ENCODE measurements at regions not wholly inside any gene's neighbourhood (a gene's known extent, or its start where the extent isn't known, plus 50 kb on each side); places are given as distances from the start of the nearest gene placed in this dataset.
A peak's percentile ranks its signal among the peaks of the same experiment; 100 is the strongest.

DNA sequence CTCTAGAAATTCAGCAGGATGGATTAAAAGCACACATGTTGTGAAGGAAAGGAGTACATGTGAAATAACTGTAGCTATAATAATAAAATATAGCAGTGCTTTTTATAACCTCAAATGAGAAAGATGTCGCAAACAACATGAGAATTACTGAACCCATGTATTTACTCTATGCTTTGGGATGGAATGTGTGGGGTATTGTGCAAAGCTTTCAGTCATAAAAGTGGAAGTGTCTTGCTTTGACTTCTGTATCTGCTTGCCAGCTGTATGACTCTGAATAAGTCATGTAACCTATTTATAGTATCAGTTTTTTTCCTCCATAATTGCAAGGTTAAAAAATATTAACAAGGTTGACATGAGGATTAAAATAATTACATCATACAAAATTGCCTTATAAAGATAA is 519.3 kb upstream of the CADM2 start:
- no peak for DNase-seq (ENCODE audit: low read depth, low spot score)

DNA sequence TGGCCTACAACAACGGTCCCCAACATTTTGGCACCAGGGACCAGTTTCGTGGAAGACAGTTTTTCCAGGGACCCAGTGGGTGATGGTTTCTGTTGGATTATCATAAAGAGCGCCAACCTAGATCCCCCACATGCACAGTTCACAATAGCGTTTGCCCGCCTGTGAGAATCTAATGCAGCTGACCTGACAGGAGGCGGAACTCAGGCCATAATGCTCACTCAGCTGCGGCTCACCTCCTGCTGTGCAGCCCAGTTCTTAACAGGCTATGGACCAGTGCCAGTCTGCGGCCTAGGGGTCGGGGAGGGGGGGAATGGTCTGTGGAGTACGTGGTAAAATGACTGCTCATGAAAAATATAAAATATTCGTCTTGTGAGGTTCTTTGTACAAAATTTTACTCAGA is 518.5 kb upstream of the CADM2 start:
- H3K4me3 ChIP-seq (ENCODE audit: low read length) = no peak overlapping the region
- no peak for DNase-seq (ENCODE audit: low read depth, low spot score)

More for the DNA sequence above, 519.3 kb upstream of the CADM2 start:
- H3K4me3 ChIP-seq (ENCODE audit: low read length) = no peak overlapping the region

DNA sequence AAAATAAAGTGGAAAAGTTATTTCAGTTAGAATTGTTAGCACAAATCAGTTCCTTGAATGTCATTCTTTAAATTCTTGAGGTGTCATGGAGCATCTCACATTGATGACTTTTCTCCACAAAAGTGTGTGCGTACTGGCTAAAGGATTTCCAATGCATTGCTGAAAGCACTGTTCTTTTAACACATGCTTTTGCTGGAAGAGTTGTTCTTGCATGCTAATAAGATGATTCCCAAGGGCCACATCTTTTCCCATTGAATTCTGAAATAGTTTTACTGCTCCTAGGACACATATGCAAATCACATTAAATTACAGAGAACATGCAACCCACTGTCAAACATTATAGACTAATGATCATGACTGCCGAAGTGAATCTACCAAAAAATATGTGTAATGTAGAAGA is 516.3 kb upstream of the CADM2 start:
- DNase-seq (ENCODE audit: low read depth, low spot score) = no peak
- H3K4me3 ChIP-seq (ENCODE audit: low read length) = no peak overlapping the region

DNA sequence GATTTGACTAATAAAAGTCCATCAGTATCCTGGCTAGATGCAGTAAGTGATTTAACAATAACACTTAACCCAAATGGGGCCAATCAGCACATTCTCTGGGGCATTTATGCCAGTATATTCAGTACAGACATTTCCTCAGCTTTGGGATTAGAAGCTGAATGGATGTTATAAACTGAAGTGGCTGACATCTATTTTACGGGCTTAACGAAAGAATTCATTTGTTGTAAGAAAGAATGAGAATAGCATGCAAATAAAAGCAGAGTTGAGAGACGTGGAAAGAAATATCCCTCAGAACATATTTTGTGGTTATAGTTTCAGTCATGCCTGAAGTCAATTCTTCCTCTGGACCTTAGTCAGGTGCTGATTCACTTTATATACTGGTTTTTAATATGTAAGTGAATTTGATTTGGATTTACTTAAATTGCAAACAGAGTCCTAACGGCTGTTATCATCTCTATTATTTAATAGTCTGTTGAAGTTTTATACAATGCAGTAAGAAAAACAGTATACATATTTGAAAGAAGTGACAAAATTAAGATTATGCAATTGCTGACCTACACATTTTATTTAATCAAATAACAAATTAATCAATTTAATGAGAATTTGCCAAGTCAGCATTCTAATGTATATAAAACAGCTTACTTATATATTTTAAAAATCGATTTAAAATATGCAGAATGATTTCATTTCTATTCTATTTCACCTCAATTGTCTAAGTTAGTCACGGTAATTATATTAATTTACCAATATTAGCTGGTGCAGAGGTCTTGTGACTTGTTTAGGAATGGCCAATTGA is 513.9 kb upstream of the CADM2 start:
- H3K4me3 ChIP-seq (ENCODE audit: low read length) = no peak overlapping the region
- DNase-seq (ENCODE audit: low read depth, low spot score) = no peak

DNA sequence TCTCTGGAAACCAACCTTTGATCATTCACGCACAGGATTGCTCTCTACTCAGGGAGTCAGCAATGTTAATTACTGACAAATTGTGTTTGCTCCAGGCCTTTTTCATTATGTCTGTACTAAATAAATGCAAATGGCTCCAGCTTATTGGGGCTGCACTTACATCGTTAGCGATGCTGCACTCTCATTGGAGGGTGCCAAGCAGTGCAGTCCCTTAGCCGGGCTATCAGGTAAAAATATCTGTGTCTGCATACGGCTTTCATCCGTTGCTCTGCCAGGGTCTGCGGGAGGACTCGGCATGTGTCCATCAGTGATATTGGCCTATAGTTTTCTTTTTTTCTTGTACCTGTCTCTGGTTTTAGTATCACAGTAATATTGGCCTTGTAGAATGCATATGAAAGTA is 471.5 kb upstream of the CADM2 start:
- no peak overlapping the region for H3K4me3 ChIP-seq (ENCODE audit: low read length)

DNA sequence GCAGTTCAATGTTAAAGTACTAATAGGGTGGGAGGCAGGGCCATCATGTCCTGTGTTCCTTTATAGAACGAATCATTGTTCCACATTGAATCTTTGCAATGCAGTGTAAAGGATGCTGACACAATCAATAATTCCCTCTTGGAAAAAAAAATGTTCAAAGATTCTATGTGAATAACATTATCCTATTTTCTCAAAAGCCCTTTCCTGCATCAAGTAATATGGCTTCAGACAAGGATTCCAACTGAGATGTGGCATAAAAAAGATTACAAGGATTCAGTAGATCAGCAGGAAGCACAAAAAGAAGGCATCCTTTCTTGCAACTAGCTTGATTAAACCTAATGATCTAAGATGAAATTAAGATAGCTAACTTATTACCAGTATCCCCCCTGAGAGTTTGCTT is 454.0 kb upstream of the CADM2 start:
- DNase-seq (ENCODE audit: low read depth, low spot score) = no peak
- no peak overlapping the region for H3K4me3 ChIP-seq (ENCODE audit: low read length)

More for the DNA sequence above, 471.5 kb upstream of the CADM2 start:
- no peak for DNase-seq (ENCODE audit: low read depth, low spot score)

DNA sequence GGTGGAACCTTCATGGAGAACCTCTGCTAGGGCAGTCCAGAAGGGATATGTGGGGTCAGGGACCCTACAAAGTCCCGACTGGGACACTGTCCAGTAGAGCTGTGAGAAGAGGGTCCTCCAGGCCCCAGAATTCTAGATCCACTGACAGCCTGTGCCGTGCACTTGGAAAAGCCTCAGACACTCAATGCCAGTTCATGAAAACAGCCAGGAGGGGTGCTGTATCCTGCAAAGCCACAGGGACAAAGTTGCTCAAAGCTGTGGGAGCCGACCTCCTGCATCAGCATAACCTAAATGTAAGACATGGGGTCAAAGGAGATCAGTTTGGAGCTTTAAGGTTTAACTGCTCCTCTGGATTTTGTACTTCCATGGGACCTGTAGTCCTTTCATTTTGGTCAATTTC is 448.8 kb upstream of the CADM2 start:
- no peak for DNase-seq (ENCODE audit: low read depth, low spot score)
- H3K4me3 ChIP-seq (ENCODE audit: low read length) = no peak overlapping the region

DNA sequence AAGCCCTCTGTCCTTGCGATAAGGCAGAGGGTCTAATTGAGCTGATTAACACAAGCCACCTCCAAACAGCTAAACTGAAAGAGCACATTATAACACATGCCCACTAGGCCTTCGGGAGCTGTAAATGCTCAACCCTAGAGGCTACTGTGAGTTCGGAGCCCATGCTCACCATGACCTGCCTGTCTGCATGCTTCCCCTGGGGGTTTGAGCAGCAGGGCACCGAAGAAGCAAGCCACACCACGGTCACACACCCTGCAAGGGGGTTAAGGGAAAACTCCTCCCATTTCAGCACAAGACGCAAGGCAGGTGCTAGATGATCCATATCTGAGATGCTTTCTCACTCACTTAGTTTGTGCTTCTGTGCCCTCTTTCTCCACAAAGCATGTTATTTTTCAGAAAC is 435.9 kb upstream of the CADM2 start:
- H3K4me3 ChIP-seq (ENCODE audit: low read length) = no peak overlapping the region
- no peak for DNase-seq (ENCODE audit: low read depth, low spot score)

DNA sequence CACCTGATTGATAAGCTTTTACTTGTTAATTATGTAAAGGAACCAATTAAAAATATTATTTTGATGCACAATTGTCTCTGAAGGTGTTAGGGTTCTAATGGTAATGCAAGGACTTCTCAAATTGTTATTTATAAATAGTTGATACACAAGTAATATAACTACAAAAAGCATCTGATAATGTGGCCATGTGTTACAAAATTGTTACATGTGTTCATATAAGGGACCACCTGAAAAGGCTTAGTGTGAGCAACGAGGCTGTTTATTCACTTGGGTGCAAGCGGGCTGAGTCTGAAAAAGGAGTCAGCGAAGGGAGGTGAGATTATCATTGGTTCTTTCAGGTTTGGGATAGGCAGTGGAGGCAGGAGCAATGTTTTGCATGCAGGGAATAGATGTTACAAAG is 421.9 kb upstream of the CADM2 start:
- H3K4me3 ChIP-seq (ENCODE audit: low read length) = no peak overlapping the region
- DNase-seq (ENCODE audit: low read depth, low spot score) = no peak

DNA sequence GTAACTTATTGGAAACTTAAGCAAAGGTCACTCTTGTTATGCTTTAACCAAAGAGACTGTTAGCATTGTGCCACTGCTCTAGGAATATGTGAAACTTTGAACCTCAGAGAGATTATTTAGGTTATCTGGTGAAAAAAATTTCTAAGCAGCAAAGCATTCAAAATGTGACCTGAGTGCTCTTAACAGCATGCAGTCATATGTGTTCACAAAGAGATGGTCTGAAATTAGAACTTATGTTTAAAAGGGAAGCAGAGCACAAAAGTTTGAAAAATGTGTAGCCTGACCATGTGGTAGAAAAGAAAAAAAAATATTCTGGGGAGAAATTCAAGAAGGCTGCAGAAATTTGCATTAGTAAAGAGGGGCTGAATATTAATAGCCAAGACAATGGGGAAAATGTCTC is 420.2 kb upstream of the CADM2 start:
- no peak for DNase-seq (ENCODE audit: low read depth, low spot score)
- no peak overlapping the region for H3K4me3 ChIP-seq (ENCODE audit: low read length)

DNA sequence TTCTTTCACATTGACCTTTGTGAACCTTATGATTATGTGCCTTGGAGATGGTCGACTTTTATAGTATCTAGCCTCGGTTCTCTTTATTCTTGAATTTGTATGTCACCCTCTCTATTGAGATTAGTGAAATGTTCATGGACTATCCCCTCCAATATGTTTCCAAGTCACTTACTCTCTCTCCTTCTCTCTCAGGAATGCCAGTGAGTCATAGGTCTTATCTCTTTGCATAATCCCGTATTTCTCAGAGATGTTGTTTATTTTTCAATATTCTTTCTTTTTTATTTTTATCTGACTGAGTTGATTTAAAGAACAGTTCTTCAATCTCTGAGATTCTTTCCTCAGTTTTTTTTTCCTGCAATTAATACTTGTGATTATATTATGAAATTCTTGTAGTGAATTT is 411.6 kb upstream of the CADM2 start:
- no peak overlapping the region for H3K4me3 ChIP-seq (ENCODE audit: low read length)
- no peak for DNase-seq (ENCODE audit: low read depth, low spot score)

DNA sequence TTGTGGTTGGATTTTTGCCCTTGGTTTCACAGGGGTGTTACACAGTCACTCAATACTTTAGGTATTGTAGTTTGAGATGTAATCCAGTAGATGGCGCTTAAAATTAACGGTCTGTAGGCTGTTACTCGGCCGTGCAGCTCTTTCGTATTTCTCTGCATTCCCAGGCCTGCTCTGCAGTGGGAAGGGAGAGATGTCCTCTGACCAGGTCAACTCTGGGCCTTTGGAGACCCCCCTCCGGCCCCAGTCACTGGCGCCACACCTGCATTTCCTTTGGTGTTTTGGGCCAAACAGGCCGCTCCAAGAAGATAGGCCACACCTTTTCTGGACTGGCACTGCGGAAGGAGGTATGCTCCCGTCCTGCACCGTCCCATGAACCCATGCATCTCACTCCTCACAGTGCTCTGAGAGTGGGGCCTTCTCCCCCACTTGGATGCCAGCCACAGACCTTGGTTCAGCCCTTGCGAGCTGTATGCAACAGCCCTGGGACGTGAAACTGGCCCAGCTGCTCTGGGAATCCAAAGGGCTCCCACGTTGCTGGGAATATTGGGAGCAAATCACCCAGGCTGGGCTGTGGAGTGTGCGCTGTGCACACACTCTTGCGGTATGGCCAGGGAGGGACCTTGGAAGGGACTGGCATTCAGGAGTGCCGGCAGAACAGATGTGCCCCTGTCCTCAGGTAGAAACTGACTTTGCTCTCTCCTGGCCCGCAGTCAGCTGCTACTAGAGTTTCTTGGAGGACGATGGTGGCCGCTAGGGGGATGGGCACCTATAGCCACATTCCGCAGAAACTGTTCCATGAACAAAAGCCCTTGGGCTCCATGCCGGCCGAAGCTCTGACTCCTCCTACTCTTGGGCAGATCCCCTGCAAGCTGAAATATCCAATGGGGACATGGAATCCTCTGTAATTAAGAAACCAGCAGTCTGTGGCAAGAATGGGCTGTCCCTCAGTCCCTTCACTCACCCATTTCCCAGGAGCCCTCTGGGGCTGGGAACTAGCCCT is 410.5 kb upstream of the CADM2 start:
- no peak overlapping the region for H3K4me3 ChIP-seq (ENCODE audit: low read length)
- peak; percentile 28 for DNase-seq (ENCODE audit: low read depth, low spot score)

DNA sequence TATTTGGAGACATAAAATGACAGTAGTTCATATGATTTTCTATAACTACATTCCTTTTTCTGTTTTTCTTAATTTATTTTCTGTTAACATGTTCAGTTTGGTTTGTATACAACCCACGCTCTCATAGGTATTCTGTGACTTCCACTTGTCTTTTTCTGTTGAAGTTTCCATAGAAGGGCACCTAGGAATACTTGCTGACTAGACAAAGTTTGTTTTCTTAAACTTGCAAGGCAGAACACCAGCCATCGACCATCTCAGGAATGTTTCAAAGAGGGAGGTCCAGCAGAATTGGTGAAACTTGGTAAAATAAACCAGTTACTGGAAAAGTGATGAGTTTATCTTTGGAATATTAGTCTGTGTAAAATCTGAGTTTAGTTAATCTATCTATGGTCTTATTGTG is 403.2 kb upstream of the CADM2 start:
- no peak for DNase-seq (ENCODE audit: low read depth, low spot score)

DNA sequence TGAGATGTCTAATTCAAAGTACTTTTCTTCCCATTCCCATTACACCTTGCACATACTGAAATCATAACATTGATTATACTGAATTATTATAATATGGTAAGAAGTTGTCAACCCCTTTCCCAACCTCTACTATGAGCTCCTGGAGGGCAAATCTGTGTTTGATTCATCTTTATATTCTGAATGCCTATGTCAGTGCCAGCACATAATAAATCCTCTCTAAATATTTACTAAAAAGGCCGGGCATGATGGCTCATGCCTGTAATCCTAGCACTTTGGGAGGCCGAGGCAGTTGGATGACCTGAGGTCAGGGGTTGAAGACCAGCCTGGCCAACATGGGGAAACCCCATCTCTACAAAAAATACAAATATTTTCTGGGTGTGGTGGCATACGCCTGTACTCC is 392.5 kb upstream of the CADM2 start:
- no peak overlapping the region for H3K4me3 ChIP-seq (ENCODE audit: low read length)
- no peak for DNase-seq (ENCODE audit: low read depth, low spot score)

More for the DNA sequence above, 403.2 kb upstream of the CADM2 start:
- H3K4me3 ChIP-seq (ENCODE audit: low read length) = no peak overlapping the region

DNA sequence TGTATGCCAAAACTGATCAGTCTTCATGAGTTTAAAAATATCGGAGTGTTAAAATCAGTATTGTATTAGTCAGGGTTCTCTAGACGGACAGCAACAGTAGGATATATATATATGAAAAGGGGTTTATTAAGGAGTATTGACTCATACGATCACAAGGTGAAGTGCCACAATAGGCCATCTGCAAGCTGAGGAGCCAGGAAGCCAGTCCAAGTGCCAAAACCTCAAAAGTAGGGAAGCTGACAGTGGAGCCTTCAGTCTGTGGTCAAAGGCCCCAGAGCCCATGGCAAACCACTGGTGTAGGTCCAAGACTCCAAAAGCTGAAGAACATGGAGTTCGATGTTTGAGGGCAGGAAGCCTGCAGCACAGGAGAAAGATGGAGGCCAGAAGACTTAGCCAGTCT is 391.0 kb upstream of the CADM2 start:
- no peak for DNase-seq (ENCODE audit: low read depth, low spot score)
- no peak overlapping the region for H3K4me3 ChIP-seq (ENCODE audit: low read length)

DNA sequence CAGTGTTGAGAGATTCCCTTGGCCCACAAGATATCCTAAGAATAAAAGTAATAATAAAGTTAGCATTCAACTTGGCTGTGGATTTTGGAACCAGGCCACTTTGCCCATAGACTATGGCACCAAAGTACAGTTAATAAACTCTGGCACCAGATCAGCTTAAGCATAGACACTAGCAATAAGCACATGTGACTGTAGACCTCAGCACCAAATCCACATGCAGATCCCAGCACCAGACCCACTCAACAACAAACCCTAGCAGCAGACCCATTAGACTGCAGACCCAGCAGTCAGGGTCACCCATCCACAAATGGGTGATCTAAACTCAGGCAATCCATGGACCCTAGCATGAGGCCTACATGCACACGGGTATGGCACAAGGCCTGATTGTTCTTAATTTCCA is 384.8 kb upstream of the CADM2 start:
- DNase-seq (ENCODE audit: low read depth, low spot score) = no peak
- H3K4me3 ChIP-seq (ENCODE audit: low read length) = no peak overlapping the region

DNA sequence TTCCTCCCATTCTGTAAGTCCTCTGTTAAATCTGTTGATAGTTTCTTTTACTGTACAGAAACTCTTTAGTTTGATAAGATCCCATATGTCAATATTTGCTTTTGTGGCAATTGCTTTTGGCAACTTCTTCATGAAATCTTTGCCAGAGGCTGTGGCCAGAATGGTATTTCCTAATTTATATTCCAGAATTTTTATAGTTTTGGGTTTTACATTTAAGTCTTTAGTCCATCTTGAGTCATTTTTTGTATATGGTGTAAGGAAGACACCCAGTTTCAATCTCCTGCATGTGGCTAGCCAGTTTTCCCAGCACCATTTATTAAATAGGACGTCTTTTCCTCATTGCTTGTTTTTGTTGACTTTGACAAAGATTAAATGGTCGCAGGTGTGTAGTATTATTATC is 372.4 kb upstream of the CADM2 start:
- no peak for DNase-seq (ENCODE audit: low read depth, low spot score)
- no peak overlapping the region for H3K4me3 ChIP-seq (ENCODE audit: low read length)

DNA sequence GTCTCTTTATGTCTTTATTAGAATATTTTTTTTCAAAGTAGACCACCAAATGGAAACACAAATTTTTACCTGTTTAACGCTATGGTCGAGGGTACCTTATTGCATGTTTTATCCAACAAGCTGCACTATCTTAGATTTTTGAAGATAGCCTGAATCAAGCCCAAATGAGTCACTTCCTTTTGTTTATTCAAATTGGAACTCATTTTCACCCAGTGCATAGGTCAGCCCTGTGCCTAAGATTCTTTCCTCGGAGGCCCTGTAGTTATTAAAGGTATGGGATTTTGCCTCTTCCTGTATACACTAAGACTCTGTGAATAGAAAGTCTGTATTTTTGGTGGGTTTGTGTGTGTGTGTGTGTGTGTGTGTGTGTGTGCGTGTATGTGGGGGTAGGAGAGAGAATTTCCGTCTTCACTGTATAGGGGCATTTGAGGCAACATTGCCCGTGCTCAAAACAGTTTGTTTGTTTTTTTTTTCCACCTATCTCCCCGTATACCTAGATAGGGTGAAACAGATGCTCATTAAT is 358.0 kb upstream of the CADM2 start:
- no peak for DNase-seq (ENCODE audit: low read depth, low spot score)
- no peak overlapping the region for H3K4me3 ChIP-seq (ENCODE audit: low read length)

DNA sequence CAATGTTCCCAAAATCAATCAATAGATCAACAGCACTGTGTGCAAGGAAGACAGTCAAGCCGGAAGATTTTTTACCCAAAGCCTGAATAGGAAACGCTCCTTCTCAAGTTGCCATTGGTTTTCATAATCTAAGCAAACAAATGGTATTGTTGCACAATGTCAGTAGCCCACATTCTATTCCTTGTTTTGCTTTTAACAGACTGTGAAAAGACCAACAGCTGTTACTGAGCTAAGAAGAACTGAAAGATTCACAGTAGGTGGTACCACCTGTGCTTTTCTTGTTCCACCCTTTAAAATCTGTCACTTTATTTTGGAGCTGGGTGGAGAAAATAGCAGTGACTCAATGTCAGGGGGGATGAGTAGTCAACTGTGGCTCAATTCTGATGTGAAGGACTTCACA is 357.5 kb upstream of the CADM2 start:
- no peak overlapping the region for H3K4me3 ChIP-seq (ENCODE audit: low read length)
- DNase-seq (ENCODE audit: low read depth, low spot score) = no peak

DNA sequence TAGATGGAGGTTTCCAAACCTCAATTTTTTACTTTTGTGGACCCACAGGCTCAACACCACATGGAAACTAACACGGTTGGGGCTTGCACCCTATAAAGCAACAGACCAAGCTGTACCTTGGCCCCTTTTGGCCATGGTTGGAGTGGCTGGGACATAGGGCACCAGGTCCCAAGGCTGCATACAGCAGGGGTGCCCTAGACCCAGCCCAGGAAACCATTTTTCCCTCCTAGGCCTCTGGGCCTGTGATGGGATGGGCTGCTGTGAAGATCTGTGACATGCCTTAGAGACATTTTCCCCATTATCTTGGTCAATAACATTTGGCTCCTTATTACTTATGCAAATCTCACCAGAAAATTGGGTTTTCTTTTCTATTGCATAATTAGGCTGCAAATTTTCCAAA is 337.0 kb upstream of the CADM2 start:
- H3K4me3 ChIP-seq (ENCODE audit: low read length) = no peak overlapping the region
- no peak for DNase-seq (ENCODE audit: low read depth, low spot score)

All from Jurkat, Clone E6-1 (cell line).